ENCODE measurements at regions not wholly inside any gene's neighbourhood (a gene's known extent, or its start where the extent isn't known, plus 50 kb on each side); places are given as distances from the start of the nearest gene placed in this dataset.
"Not testable (repeated sequence)": the region's sequence is repeated elsewhere in the genome, so short reads cannot be mapped to it uniquely, and the experiment has no call there.

DNA sequence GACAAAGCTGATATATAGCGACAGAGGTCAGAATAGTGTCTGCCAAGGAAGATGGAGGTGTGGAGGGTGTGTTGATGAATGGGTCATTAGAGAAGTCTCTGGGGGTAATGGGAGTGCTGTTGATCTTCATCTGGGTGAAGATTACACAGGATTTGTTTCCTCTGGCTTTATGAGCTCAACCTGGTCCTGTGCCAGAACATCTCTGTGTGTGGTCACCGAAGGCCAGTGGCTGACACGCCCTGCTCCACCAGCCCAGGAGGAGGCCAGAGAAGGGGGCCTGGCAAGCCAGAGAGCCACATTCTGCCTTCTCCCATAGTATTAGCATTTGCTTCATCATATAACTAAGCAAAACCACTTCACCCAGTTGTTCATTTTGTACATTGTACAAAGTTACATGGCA is 121.1 kb downstream of the ZNF621 start:
- DNase-seq (ENCODE audit: low read depth in 2 of 2): no peak

DNA sequence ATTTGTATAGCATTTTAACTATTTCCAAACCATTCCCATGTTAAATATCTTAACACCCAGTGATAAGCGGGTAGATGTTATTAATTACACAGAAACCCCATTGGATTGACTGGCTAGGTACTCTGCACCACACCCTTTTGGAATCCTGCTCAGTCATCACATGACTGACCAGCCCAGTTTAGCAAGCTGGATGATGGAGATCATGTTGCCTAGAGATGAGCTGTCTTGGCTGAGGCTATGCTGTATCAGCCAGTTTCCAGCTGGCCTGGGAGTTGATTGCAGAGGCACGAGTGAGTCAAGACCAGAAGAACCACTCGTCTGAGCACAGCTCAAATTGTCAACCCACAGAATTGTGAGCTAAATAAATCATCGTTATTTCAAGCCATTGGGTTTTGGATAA is 124.6 kb downstream of the ZNF621 start:
- DNase-seq (ENCODE audit: low read depth in 2 of 2): no peak

DNA sequence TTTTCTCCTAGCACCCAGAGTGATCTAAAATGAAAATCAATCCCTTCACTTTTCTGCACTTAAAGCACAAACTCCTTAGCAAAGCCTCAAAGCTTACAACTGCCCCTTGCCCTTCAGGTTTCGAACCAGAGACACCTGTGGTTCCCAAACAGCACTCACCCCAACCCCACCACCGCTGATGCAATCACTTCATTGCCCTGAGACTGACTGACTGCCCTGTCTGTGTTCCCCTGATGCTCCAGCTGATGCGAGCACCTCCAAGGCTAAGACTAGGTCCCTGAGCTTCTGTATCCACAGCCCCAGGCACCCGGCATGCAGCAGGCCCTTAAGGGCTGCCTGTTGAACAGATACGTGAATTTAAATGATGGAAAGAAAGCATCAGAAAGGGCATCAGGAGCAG is 127.3 kb downstream of the ZNF621 start:
- DNase-seq (ENCODE audit: low read depth in 2 of 2): no peak

DNA sequence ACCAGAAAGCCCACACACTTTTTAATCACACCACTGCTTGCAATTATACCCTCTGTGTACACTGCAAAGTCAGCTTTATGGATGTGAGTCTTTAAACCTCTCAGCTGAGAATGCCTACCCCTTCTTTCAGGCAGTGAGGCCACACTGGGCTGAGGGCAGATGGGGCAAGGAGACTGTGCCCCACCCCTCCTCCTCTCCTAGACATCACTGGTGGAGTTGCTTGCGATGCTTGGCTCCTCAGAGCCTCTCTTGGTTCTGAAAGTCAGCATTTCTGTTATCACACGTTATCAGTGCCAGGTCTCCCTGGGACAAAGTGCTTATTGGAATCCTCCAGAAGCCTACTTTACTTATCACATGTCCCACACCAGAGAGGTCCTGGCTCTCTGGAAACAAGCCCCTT is 128.2 kb downstream of the ZNF621 start:
- no peak for DNase-seq (ENCODE audit: low read depth in 2 of 2)

DNA sequence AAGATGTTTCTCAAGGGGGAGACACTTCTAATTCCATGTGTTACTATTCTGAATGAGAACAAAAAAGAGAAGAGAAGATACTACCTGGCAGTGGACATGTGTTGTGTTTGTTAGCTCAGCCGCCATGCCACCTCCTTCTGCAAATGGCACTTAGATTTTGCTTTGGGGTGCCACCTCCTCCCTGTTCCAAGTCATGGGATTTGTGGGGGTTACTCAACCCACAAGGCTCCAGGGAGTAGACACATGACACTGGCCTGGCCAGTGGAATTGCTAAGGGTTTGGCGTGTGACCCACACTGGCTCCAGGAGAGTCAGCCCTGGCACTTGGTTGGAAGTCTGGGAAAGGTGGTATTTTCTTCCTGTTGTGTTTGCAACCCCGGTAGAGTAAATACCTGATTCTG is 129.1 kb downstream of the ZNF621 start:
- DNase-seq (ENCODE audit: low read depth in 2 of 2): no peak

DNA sequence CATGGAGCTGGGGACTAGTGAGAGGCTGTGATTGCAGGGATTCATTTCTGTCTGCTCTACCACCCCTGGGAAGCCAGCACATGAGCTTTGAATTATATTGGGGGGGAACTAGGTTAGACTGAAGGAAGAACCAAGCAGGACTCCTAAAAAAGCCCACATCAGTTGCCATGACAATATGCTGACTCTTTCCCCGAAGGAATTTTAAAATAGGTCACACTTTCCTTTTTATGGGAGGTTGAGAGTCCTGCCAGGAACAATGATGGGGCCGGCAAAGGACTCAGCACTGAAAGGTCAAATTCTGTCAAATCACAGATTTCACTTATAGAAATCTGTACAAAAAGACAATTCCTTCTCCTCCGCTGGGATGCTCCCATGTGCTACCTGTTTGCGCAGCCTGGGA is 130.8 kb downstream of the ZNF621 start:
- DNase-seq (ENCODE audit: low read depth in 2 of 2): no peak

DNA sequence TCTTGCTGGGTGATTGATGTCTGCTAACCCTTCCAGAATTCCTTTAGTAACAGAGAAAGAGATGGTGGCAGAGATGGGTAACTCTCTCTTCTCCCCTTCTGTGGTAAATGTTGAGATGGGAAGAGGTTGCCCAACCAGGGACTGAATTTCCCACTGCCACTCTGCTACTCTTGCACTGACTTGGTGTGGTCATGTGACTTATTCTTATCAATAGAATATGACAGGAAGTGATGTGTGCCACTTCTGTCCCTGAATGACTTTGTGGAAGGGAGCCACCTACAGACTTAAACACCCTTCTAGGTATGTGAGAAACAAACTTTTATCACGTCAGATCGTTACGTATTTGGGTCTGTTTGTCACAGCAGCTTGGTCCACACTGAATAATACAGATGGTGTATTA is 132.9 kb downstream of the ZNF621 start:
- DNase-seq (ENCODE audit: low read depth in 2 of 2): no peak

DNA sequence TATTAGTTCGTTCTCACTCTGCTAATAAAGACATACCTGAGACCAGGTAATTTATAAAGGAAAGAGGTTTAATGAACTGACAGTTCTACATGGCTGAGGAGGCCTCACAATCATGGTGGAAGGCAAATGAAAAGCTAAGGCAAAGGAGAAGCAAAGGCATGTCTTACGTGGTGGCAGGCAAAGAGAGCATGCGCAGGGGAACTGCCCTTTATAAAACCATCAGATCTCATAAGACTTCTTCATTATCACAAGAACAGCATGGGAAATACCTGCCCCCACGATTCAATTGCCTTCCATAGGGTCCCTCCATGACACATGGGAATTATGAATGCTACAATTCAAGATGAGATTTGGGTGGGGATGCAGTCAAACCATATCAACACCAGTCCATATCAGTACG is 133.5 kb downstream of the ZNF621 start:
- no peak for DNase-seq (ENCODE audit: low read depth in 2 of 2)

DNA sequence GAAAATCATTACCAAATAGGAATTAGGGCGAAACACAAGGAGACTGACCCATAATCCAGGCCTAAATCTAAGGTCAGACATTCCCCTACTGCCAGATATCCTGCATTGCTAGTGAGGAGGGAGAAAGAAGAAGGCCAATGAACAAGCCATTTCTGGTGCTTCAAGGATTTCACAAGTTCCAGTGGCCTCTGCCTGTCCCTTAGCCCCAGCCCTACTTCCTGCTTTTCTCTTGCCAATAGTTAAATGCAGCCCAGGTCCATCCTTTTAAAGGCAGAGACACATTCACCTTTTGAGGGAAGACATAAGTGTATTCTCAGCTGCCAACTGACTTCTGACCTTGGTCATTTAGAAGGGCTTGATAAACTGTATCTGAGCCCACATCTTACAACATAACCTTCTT is 135.8 kb downstream of the ZNF621 start:
- no peak for DNase-seq (ENCODE audit: low read depth in 2 of 2)

DNA sequence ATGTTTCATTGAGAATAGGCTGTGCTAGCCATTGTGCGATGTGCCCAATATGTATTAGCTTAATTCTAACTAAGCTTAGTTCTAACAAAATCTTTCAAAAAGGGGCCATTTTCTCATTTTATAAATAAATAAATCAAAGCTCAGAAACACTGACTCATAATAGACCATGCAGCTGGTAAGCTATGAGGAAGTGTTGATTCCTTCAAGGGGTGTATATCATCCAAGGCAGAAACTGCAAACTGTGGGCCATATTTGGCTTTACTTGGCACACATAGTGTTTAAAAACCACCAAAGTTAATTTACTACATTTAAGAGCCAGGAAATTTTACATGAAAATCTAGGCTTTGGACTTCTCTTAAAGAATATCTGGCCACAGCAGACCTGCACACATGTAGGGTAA is 136.5 kb downstream of the ZNF621 start:
- DNase-seq (ENCODE audit: low read depth in 2 of 2): no peak

DNA sequence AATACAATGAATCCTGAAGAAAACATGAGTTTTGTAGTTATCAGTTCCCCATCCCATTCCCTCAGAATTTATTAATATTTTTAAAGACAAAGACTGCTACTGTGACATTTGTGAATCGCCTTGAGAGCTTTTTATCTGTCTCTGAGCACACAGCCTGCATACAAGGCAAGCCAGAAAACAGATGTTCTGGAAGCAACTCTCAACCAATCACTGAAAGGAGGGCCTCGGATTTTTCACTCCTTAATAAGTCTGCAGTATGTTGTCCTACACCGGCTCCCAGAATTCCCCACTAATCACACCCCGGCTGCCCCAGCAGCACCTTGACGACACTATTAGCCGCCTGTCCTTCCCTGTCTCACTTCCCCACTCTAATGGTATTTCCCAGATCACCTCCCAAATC is 138.5 kb downstream of the ZNF621 start:
- no peak for DNase-seq (ENCODE audit: low read depth in 2 of 2)

DNA sequence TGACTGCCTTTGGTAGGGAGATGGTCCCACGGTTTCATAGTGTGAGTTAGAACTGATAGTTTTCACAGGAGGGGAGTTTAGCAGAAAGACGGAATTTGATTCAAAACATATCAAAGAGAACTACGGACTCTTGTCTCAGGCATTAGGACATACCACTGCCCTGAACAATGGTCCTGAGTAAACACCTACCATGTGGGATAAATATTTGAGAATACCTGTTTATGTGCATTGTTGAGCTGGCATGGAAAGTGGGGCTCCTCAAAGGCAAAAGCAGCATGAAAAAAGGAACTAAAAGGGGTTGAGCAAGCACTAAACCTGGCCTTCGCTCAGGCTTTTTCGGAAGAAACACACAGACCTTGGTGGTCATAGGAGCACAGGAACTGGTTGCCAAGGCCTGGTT is 144.4 kb downstream of the ZNF621 start:
- no peak for DNase-seq (ENCODE audit: low read depth in 2 of 2)

DNA sequence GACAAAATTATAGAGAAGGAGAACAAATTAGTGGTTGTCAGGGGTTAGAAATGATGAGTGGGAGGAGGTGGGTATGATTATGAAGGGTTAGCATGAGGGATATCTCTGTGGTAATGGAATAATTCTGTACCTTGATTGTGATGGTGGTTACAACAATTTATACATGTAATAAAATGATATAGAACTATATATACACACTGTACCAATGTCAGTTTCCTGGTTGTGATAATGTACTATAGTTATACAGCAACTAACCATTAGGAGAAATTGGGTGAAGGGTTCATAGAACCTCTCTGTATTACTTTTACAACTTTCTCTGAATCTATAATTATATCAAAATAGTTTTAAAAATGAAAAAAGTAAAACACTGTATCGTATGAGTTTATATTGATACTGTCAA is 148.1 kb downstream of the ZNF621 start:
- no peak for DNase-seq (ENCODE audit: low read depth in 2 of 2)

DNA sequence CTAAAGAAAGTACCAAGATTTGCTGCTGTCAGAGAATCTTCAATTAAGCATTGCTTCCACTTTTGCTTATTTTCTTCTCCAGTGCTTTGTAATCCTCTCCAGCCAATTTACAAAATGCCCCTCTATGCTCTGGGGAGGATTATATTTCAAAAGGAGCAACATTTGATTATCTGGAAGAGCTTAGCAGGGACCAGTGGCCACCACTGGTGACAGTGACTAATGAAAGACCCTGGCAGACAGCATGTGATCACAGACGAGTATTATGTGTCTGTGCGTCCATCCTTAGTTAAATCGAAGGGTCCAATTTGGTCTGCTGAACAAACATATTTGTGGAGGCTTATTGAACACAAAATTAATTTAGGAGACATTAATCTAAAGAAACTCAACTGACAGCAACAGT is 152.6 kb downstream of the ZNF621 start:
- DNase-seq (ENCODE audit: low read depth in 2 of 2): no peak

DNA sequence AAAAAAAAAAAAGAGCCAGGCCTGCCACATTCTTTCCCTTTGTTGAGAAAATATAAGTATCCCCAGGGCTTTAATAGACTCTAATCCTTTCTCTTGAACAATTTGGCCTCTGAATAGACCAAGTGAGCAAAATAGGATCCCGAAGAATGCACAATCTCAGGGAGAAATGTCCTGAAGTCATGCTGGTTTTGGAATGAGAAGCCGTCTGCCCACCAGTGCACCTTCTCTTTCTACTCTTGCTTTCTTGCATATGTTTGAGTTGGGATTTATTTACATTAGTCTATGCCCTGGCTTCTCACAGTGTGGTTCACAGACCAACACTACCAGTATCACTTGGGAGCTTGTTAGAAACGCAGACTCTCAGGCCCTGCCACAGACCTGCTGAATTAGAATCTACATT is 153.0 kb downstream of the ZNF621 start:
- DNase-seq (ENCODE audit: low read depth in 2 of 2): no peak

DNA sequence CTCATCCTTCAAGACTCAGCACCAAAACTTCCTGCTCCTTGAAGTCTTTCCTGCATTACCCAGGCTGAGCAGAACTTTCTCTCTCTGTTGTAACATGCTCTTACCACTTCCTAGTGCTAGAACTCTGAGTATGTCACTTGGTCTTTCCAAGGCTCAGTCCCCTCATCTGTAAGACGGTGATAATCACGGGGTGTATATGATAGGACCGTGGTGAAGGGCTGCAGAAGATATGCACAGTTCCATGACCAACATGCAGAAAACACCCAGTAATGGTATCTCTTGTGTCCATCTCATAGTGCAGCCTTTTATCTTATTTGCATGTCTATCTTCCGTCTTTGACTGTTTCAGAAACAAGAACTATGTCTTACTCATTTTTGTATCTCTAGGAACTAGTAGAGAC is 154.5 kb downstream of the ZNF621 start:
- no peak for DNase-seq (ENCODE audit: low read depth in 2 of 2)

DNA sequence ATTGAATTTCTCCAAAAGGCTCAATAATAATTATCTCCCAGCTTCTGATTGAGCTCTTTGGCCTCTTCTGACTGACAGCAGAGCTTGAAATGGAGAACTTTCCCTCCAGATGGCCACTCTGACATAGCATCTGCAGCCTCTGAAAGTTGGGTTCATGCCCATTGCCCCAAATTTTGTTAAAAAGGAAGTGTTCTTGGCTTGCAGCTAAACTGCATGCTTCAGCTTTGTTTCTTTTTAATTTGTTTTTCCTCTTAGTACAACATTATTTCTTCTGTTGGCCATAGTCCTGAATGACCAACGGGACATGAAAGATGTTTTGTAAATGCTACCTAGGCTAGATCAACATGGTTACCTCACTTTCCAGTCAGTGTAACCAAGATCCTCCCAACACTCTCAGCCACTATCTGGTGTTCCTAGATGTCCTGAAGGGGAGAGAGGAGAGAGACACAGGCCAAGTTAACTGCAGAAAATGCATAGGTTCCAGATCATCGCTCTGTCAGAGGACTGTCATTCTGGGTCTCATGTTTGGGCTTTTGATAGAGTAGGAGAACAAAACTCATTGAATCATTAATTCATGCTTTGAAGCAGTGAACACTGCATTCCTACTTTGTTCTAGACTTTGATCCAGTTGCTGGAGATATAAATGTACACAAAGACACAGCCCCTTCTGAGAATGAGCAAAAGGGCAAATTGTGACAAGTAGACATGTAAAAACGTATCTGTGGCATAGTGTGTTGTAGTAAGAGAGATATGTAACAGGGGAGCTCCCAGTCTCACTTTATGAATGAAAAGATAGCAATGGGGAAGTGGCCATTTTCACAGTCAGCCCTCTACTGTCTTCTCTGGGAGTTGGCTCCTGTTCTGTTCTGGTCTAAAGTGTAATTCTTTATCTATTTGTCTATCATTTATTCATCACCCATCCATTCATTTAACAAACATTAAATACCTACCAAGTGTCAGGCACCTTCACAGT is 156.2 kb downstream of the ZNF621 start:
- DNase-seq (ENCODE audit: low read depth in 2 of 2): no peak

DNA sequence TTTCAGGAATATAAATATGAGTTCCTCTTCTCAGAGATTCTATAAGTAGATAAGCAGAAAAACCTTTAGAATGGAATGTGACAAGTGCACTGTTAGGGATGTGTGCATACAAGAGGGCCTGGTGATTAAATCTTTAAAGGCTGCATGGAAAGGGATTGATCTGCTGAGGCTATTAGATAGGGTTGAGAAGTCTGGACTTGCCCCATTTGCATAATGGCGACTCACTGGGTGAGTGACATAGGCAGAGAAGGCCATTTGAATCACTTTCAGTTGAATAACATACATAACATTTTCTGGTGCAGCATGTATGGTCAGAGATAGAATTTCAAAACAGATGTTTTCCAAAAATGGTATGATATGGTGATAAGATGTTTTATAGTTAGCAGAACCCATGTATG is 156.9 kb downstream of the ZNF621 start:
- no peak for DNase-seq (ENCODE audit: low read depth in 2 of 2)

DNA sequence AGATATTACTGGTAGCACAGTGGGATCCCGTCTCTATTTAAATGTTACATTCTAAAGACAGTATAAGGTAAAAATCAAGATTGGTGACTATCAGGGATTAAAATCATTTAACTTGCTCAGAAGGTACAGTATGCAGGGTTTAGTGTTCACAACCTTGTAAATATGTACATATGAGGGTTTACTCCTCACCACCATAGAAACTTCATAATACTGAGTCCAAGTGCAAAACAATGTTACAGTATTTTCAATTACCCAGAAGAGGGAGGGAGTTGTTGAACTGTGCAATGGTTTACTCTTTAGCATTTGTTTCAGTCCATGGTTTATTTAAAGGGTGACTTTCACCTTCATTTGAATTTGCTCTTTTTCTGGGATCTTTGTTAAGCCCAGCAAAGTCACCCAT is 165.1 kb downstream of the ZNF621 start:
- no peak for DNase-seq (ENCODE audit: low read depth in 2 of 2)

DNA sequence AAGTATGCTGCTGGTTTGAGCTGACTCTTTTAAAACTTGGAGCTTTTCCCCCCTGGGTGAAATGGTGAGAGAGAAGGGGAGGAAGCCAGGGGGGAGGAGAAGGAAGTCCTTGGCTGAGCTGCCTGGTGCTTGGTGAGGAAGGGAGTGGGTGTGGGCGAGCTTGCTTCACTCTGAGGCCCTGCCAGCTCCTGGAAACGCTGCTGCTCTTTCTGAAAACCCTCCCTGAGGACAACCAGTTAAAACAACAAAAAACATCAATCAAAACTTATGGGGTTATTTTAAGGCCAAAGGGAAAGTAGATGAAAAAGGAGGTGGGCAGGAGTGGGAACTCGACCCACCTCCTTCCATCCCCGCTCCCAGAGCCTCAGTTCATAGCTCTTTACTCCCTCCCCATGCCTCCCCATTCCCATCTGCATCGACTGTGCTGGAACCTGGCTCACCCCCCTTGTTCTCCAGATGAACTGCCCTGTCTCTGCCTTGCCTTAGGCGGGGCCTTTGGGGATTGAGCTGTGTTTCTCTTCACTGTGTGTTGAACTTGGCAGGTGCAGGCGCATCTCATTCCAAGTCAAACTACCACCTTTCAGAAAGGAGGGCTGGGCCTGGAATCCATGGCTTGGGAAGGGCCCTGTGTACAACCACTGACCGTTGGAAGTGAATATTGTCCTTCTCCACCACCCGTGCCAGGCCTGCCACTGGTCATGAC is 166.1 kb downstream of the ZNF621 start:
- no peak for DNase-seq (ENCODE audit: low read depth in 2 of 2)

DNA sequence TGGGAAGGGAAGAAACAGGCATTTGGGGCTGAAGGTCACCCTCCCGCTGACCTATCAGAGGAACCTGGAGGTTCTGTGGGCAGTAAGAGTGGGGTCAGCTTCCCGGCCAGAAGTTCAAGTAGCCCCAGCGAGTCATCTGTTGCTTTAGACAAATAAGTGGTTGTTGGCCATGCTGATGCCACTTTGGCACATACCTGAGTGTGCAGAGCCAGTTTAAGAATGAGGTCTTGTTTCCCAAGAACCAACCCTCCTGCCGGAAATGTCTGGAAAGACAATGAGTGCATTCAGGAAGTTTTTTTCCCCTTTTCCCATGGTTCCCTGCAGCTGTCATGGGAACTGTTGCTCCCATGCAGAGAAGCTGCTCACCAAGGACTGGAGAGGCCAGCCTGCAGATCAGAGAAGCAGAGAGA is 166.7 kb downstream of the ZNF621 start:
- DNase-seq (ENCODE audit: low read depth in 2 of 2): no peak

DNA sequence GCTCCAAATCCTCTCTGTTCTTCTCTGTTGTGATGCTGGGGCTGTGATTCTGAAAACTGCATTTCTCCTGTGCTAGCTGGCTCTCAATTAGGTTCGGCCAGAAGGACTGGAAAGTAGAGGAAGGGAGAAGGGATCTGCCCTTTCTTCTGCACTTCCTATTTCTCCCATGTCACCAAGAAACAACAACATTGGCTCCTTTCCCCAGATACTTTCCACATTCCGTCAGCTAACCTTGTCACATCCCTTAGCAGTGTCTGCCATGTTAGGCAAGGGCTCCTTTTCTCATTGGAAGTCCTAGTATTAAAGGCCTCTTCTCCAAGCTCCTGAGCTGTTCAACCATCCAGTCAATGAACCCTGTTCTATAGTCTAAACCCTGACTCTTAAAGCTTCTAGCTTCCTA is 171.1 kb downstream of the ZNF621 start:
- DNase-seq (ENCODE audit: low read depth in 2 of 2): no peak

DNA sequence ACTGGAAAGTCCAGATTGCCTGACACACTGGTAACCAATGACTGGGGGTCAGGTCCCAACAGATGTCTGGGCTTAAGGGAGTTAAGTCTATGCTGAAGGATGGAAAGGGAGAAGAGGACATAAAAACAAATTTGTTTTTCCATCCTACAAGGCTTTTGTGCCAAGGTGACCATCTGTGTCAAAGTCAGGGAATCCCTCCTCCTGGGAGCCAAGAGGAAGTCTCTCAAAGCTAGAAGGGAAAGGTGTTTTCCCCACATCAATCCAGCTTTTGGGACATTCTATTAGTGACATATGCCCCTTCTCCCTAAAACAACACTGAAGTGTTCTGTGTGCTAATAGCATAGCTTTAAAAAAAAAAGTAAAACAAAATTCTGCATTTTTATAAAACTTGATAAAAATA is 173.9 kb downstream of the ZNF621 start:
- not testable (repeated sequence) for DNase-seq (ENCODE audit: low read depth in 2 of 2)

All from stimulated activated CD4-positive, alpha-beta T cell treated with anti-CD3 and anti-CD28 coated beads, Interleukin-1b, Interleukin-23, amount 100 ng/mL, for 1 hour (primary cell).